ENCODE measurements at regions not wholly inside any gene's neighbourhood (a gene's known extent, or its start where the extent isn't known, plus 50 kb on each side); places are given as distances from the start of the nearest gene placed in this dataset.

- WGBS, 2 donors: 58 to 59% methylated on average over 5 of the region's 5 CpGs
Observed at GRCh38 chr7:19574131-19574530, 134.7 kb downstream of the POLR1F start.

GRCh38 chr7:19572566-19572965, 136.3 kb downstream of the POLR1F start:
- no peaks in the 10 kb centered on the region for H3K4me1 ChIP-seq
- no peaks in the 10 kb centered on the region for H3K27me3 ChIP-seq
- H3K4me3 ChIP-seq (replicated peaks in 1 of 3): no peak overlapping the region
- H3K36me3 ChIP-seq: no peaks in the 10 kb centered on the region
- no peak for DNase-seq
- H3K27ac ChIP-seq: no peak overlapping the region
- H3K9me3 ChIP-seq: no peaks in the 10 kb centered on the region
- intact Hi-C loops (cut with DNase I): no loop called here
- WGBS, 2 donors: 60 to 68% methylated on average over 4 of the region's 4 CpGs
- TF ChIP-seq CTCF (IDR thresholded peaks at IDR 0.05): no peak
- TF ChIP-seq POLR2A (IDR thresholded peaks at IDR 0.05): no peak

More at GRCh38 chr7:19574131-19574530, 134.7 kb downstream of the POLR1F start:
- no peaks in the 10 kb centered on the region for H3K4me1 ChIP-seq
- no peaks in the 10 kb centered on the region for H3K9me3 ChIP-seq
- no peak overlapping the region for H3K27ac ChIP-seq
- TF ChIP-seq CTCF (IDR thresholded peaks at IDR 0.05) (no peak), POLR2A (IDR thresholded peaks at IDR 0.05) (no peak)
- DNase-seq: no peak
- intact Hi-C loops (cut with DNase I): no loop called here
- no peaks in the 10 kb centered on the region for H3K36me3 ChIP-seq
- H3K4me3 ChIP-seq (replicated peaks in 1 of 3): no peak overlapping the region
- no peaks in the 10 kb centered on the region for H3K27me3 ChIP-seq

- WGBS, 2 donors: 89 to 90% methylated on average over 4 of the region's 4 CpGs
Observed at GRCh38 chr7:19567011-19567410, 141.8 kb downstream of the POLR1F start.

GRCh38 chr7:19565602-19566001, 143.2 kb downstream of the POLR1F start:
- Histone ChIP-seq H3K27ac (no peak overlapping the region), H3K9me3 (no peaks in the 10 kb centered on the region), H3K4me3 (replicated peaks in 1 of 3) (no peak overlapping the region), H3K4me1 (no peaks in the 10 kb centered on the region), H3K27me3 (no peaks in the 10 kb centered on the region), H3K36me3 (no peaks in the 10 kb centered on the region)
- DNase-seq: no peak
- TF ChIP-seq CTCF (IDR thresholded peaks at IDR 0.05): no peak
- TF ChIP-seq POLR2A (IDR thresholded peaks at IDR 0.05): no peak
- intact Hi-C loops (cut with DNase I): no loop called here

More at GRCh38 chr7:19567011-19567410, 141.8 kb downstream of the POLR1F start:
- Histone ChIP-seq H3K27ac (no peak overlapping the region), H3K27me3 (no peaks in the 10 kb centered on the region), H3K4me3 (replicated peaks in 1 of 3) (no peak overlapping the region), H3K4me1 (no peaks in the 10 kb centered on the region), H3K9me3 (no peaks in the 10 kb centered on the region), H3K36me3 (no peaks in the 10 kb centered on the region)
- intact Hi-C loops (cut with DNase I): no loop called here
- TF ChIP-seq CTCF (IDR thresholded peaks at IDR 0.05): no peak
- TF ChIP-seq POLR2A (IDR thresholded peaks at IDR 0.05): no peak
- no peak for DNase-seq

- Histone ChIP-seq H3K4me1 (no peaks in the 10 kb centered on the region), H3K4me3 (replicated peaks in 1 of 3) (no peak overlapping the region), H3K9me3 (no peaks in the 10 kb centered on the region), H3K36me3 (no peaks in the 10 kb centered on the region), H3K27ac (no peak overlapping the region), H3K27me3 (no peaks in the 10 kb centered on the region)
- no peak for TF ChIP-seq CTCF (IDR thresholded peaks at IDR 0.05)
- TF ChIP-seq POLR2A (IDR thresholded peaks at IDR 0.05): no peak
- intact Hi-C loops (cut with DNase I): no loop called here
- DNase-seq: no peak
- WGBS, 2 donors: 72 to 74% methylated on average over 3 of the region's 3 CpGs
Observed at GRCh38 chr7:19561121-19561805, 147.6 kb downstream of the POLR1F start.
